Kidney epithelial cell (primary cell): ENCODE measurements at regions not wholly inside any gene's neighbourhood (a gene's known extent, or its start where the extent isn't known, plus 50 kb on each side); places are given as distances from the start of the nearest gene placed in this dataset.
A peak's percentile ranks its signal among the peaks of the same experiment; 100 is the strongest.

Experiments
- DNase-seq: peaks from one replicate; pipeline ENCODE4 v3.0.0-alpha.2; 2010; ENCODE audit warnings: low read depth
- H3K27me3 ChIP-seq: 2 replicates; pipeline ENCODE4 v1.6.0; 2011; ENCODE audit warnings: low read length; ENCODE audit not compliant: control insufficient read depth, insufficient read depth
- H3K36me3 ChIP-seq: 2 replicates; pipeline ENCODE4 v1.5.1; 2011; ENCODE audit warnings: low read length; ENCODE audit not compliant: control insufficient read depth, insufficient read depth
- H3K4me3 ChIP-seq: 2 replicates; pipeline ENCODE4 v1.5.1; 2011; ENCODE audit warnings: low read depth, mild to moderate bottlenecking, control low read depth, low read length
- CTCF ChIP-seq: IDR thresholded peaks from 2 replicates; pipeline ENCODE4 v1.5.1; 2011; ENCODE audit warnings: mild to moderate bottlenecking, moderate library complexity, low read length, control low read depth, inconsistent platforms; ENCODE audit not compliant: insufficient read depth, poor library complexity, severe bottlenecking

GRCh38 chr20:61118429-61119224, 133.4 kb upstream of the CDH4 start:
- DNase-seq: peak; percentile 54
- Histone ChIP-seq H3K4me3 (no peak overlapping the region), H3K36me3 (no peaks in the 10 kb centered on the region), H3K27me3 (no peaks in the 10 kb centered on the region)
- no peak for TF ChIP-seq CTCF

GRCh38 chr20:61119273-61119672, 132.8 kb upstream of the CDH4 start:
- TF ChIP-seq CTCF: no peak
- H3K4me3 ChIP-seq: no peak overlapping the region
- H3K27me3 ChIP-seq: no peaks in the 10 kb centered on the region
- no peak for DNase-seq
- H3K36me3 ChIP-seq: no peaks in the 10 kb centered on the region

DNA sequence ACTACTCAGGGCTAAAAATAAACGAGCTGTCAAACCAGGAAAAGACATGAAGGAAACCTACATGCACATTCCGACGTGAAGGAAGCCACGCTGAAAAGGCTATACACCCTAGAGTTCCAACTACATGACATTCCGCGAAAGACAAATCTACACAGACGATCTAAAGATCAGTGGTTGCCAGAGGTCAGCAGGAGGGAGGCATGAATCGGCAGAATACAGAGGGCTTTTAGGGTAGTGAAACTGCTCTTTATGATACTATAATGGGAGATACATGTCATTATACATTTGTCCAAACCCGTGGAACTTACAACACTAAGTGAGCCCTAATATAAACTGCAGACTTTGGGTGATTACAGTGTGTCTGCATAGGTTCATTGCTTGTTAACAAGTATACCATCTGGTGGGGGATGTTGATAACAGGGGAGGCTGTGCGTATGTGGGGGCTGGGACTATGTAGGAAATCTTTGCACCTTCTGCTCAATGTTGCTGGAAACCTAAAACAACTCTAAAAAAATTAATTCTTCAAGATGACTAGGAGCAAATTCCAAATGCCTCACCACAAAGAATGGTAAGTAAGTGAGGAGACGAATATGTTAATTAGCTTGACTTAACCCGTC, 132.2 kb upstream of the CDH4 start:
- Histone ChIP-seq H3K27me3 (no peaks in the 10 kb centered on the region), H3K36me3 (no peaks in the 10 kb centered on the region), H3K4me3 (no peak overlapping the region)
- no peak for DNase-seq
- no peak for TF ChIP-seq CTCF

DNA sequence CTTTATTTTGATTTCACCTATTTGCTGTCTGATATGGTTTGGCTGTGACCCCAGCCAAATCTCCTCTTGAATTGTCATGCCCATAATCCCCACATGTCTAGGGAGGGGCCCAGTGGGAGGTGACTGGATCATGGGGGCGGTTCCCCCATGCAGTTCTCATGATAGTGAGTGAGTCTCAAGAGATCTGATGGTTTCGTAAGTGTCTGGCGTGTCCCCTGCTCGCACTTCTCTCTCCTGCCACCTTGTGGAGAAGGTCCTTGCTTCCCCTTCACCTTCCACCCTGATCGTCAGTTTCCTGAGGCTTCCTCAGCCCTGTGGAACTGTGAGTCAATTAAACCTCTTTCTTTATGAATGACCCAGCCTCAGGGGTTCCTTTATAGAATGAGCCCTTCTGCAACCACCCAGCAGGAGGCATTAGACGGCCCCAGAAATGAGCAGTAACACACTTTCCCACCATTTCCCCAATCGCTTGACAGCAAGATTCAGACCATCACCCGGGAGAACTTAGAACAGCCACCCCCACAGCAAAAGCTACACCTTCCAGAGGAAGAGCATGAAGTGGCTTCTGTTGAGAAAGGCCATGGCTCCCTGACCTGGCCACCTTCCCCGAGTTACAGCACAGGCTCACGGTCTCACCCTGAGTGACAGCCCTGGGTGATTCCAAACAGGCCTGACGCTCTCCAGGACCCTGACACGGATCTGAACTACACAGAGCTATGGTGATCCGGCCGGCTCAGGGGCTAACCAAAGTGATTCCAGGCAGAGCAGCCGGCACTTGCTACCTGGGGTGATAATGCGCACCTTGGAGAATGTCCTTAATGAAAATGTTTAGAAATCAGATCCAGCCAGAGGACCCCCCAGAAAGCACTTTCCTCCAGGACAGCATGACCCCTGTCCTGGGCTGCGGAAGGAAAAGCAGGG, 131.2 kb upstream of the CDH4 start:
- Histone ChIP-seq H3K36me3 (no peaks in the 10 kb centered on the region), H3K27me3 (no peaks in the 10 kb centered on the region), H3K4me3 (no peak overlapping the region)
- DNase-seq: peak; percentile 44
- TF ChIP-seq CTCF: peak; percentile 63

DNA sequence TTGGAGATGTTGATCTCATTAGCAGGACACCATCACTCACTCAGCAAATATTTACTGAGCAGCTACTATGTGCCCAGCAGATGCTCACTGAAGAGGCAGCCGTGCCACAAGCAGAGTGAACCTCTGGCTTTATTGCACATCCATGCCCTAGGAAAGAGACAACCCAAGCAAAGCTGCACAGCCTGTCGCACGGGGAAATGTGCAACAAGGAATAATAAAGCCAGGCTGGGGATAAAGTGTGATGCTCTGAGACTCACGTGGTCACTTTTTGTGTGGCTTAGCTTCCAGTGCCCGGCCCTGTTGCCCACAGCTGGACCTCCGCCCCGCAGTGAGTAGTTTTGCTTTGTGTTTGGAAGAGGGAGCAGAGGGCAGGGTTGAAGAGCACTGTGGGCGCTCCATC, 130.4 kb upstream of the CDH4 start:
- DNase-seq: no peak
- no peak for TF ChIP-seq CTCF
- Histone ChIP-seq H3K36me3 (no peaks in the 10 kb centered on the region), H3K27me3 (no peaks in the 10 kb centered on the region), H3K4me3 (no peak overlapping the region)
